ENCODE measurements at regions not wholly inside any gene's neighbourhood (a gene's known extent, or its start where the extent isn't known, plus 50 kb on each side); places are given as distances from the start of the nearest gene placed in this dataset.

DNA sequence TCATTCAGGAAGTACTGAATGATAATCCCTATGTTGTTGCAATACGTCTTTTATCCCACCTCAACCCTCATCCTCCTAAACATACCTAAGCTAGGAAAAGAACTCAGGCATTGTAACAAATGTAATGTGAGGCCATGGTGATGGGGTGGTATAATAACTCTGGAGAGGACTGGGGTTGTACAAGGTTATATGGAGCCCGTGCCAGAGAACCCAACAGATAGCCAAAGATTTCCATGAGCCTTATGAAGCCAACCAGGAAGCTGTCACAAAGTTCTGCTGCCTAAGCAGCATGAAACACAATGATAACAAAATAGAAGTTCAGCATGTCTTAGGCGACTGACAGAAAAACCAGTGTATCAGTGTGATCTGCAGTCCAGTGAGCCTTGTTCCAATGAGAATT lies 394.1 kb upstream of the NBEA start:
- no peak overlapping the region for H3K4me3 Mint-ChIP-seq
- no peaks in the 10 kb centered on the region for H3K36me3 Mint-ChIP-seq (ENCODE audit: low read depth)
- no peak overlapping the region for H3K27ac Mint-ChIP-seq
- no peaks in the 10 kb centered on the region for H3K27me3 Mint-ChIP-seq
- no peaks in the 10 kb centered on the region for H3K4me1 Mint-ChIP-seq
- ChIA-PET POLR2A (interaction anchor here (0.6 kb wide), 1 partner anchor 428 kb away, joined by 3 read pairs; no protein-coding TSS in a partner anchor), CTCF (no interaction called here)
- H3K9me3 Mint-ChIP-seq = no peaks in the 10 kb centered on the region
- no peak for DNase-seq

DNA sequence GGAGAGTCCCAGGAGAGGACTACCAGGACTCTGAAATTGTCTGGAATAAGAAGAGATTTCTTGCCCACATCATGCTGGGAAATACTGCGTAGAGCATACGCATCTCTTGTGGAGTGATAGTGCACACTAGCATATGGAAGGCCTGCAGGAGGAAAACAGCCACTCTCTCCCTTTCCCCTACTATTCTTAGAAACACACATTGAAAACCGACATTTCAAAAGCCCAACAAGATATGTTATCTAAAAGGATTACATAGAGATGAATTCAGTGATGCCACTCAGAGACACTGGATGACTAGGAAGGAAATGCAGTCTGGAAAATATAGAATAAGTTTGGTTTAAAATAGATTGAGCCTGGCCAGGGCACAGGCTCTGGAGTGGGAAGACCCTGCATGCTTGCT lies 388.7 kb upstream of the NBEA start:
- POLR2A ChIA-PET = no interaction called here
- no peaks in the 10 kb centered on the region for H3K4me1 Mint-ChIP-seq

DNA sequence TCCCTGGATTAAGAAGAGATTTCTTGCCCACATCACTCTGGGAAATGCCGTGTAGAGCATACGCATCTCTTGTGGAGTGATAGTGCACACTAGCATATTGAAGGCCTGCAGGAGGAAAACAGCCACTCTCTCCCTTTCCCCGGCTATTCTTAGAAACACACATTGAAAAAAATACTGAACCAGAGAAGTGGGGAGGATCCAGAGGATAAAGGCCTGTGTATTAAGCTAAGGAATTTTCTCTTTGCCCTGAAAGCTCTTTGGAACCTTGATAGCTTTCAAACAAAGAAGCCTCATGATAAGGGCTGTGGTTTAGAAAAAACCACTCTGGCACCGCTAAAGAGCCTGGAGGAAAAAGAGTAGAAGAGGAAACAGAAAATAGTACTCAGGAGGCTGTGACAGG lies 386.1 kb upstream of the NBEA start:
- Mint-ChIP-seq H3K36me3 (ENCODE audit: low read depth) (no peaks in the 10 kb centered on the region), H3K27ac (no peak overlapping the region), H3K4me1 (no peaks in the 10 kb centered on the region), H3K27me3 (no peaks in the 10 kb centered on the region), H3K9me3 (peaks cover 3% of the 10 kb centered on the region), H3K4me3 (no peak overlapping the region)
- POLR2A ChIA-PET = interaction anchor here (0.6 kb wide), 1 partner anchor 26 kb away, joined by 3 read pairs; no protein-coding TSS in a partner anchor
- CTCF ChIA-PET = no interaction called here
- DNase-seq = no peak

More for the DNA sequence above, 388.7 kb upstream of the NBEA start:
- H3K36me3 Mint-ChIP-seq (ENCODE audit: low read depth) = no peaks in the 10 kb centered on the region
- CTCF ChIA-PET = no interaction called here
- H3K27me3 Mint-ChIP-seq = no peaks in the 10 kb centered on the region
- H3K9me3 Mint-ChIP-seq = peaks cover 3% of the 10 kb centered on the region
- no peak for DNase-seq
- no peak overlapping the region for H3K27ac Mint-ChIP-seq
- no peak overlapping the region for H3K4me3 Mint-ChIP-seq

DNA sequence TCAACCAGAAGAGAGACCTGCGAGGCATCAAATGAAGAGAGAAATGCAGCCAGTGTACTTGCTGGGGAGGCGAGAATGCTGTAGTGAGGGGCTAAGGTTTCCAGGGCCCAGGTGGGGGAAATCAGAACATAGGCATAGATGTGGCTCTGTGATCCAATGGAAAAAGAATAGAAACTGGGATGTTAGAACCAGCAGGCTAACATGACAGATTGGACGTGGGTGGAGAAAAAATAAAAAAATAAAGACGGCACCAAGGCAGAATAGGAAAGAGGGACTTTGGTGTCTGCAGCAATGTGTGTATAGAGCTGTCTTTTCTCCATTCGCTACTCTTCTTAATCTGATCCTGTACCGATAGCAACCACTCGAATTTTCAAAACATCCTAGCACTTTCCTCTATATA lies 381.0 kb upstream of the NBEA start:
- Mint-ChIP-seq H3K27ac (no peak overlapping the region), H3K4me1 (no peaks in the 10 kb centered on the region), H3K4me3 (no peak overlapping the region), H3K9me3 (no peaks in the 10 kb centered on the region), H3K36me3 (ENCODE audit: low read depth) (no peaks in the 10 kb centered on the region), H3K27me3 (no peaks in the 10 kb centered on the region)
- ChIA-PET CTCF (no interaction called here), POLR2A (no interaction called here)
- DNase-seq = no peak

DNA sequence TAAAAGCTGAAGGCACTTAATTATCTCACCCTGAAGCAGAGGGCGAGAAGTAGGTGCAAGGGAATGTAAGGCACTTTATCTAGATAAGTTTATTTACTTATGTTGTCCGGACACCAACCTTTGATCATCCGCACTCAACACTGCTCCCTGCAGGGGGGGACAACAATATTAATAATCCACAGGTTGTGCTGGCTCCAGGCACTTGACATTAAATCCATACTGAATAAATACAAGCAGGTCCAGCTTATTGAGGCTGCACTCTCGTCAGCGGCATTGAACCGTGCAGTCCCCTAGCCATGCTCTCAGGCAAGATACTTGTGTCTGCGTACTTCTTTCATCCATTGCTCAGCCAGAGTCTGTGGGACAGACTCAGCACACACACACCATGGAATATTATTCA lies 374.5 kb upstream of the NBEA start:
- H3K9me3 Mint-ChIP-seq = peaks cover 2% of the 10 kb centered on the region
- no peaks in the 10 kb centered on the region for H3K4me1 Mint-ChIP-seq
- H3K27ac Mint-ChIP-seq = no peak overlapping the region
- H3K4me3 Mint-ChIP-seq = no peak overlapping the region
- H3K36me3 Mint-ChIP-seq (ENCODE audit: low read depth) = no peaks in the 10 kb centered on the region
- ChIA-PET POLR2A (no interaction called here), CTCF (no interaction called here)
- no peak for DNase-seq
- no peaks in the 10 kb centered on the region for H3K27me3 Mint-ChIP-seq

DNA sequence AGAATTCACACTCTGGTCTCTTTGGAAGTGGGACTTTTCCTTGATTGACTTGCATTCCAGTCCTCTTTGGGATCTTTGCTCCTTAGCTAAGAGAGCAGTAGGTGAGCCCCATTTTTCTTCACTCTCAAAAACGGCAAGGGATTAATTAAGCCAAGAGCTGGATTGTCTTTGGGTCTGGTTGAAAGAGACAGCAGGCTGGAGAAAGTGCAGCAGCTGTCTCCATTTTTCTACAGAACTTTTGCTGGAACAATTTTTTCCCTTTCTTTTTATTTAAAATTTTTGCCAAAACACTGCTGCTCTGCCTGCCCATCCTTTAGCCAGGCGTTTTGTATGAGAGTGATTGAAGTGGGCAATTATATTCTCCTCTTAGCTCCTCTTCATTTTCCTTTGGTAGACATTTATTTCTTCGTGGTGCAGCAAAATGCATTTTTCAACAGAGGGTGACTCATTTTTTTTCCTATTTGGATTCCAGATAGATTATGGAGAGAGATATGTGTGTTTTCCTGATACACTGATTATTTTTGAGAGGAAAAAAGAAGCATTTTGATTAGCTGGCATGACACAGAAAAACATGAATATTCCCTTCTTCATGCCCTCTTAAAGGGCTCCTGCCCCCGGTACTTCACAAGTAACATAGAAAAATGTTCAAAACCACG lies 371.2 kb upstream of the NBEA start:
- Mint-ChIP-seq H3K4me3 (no peak overlapping the region), H3K27me3 (no peaks in the 10 kb centered on the region), H3K27ac (no peak overlapping the region), H3K4me1 (no peaks in the 10 kb centered on the region), H3K9me3 (peaks cover 2% of the 10 kb centered on the region), H3K36me3 (ENCODE audit: low read depth) (no peaks in the 10 kb centered on the region)
- no peak for DNase-seq
- CTCF ChIA-PET = no interaction called here
- POLR2A ChIA-PET = no interaction called here

DNA sequence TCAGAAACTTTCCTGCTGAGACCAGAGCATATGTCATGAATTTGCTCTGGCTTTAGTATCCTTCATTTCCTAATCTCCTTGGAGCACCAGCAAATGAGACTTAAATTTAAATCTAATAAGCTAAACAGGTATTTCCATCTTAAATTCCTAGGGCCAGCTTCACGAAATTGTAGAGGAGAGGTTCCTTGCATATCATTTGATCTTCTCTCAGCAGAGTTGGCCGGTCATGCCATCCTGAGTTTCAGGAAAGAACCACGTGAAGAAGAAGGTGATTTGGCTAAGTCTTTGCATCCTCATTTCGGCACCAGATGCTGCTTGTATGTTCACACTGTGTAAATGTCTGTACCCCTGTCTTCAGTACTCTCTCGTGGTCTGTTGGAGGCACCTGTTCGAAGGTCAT lies 370.4 kb upstream of the NBEA start:
- Mint-ChIP-seq H3K9me3 (peaks cover 2% of the 10 kb centered on the region), H3K27me3 (no peaks in the 10 kb centered on the region), H3K4me3 (no peak overlapping the region), H3K27ac (no peak overlapping the region), H3K4me1 (no peaks in the 10 kb centered on the region), H3K36me3 (ENCODE audit: low read depth) (no peaks in the 10 kb centered on the region)
- POLR2A ChIA-PET = no interaction called here
- no peak for DNase-seq
- CTCF ChIA-PET = no interaction called here

DNA sequence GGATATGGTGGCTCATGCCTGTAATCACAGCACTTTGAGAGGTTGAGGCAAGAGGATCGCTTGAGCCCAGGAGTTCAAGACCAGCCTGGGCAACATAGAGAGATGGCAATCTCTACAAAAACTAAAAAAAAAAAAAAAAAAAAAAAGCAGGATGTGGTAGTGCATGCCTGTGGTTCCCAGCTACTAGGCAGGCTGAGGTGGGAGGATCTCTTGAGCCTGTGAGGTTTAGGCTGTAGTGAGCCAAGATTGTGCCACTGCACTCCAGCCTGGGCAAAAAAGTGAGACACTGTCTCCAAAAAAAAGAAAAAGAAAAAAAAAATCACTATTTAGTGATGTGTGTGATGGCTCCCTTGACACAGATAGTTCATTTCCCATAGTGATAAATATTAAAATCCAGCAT lies 365.0 kb upstream of the NBEA start:
- CTCF ChIA-PET = no interaction called here
- no peaks in the 10 kb centered on the region for H3K4me1 Mint-ChIP-seq
- no peaks in the 10 kb centered on the region for H3K36me3 Mint-ChIP-seq (ENCODE audit: low read depth)
- no peaks in the 10 kb centered on the region for H3K27me3 Mint-ChIP-seq
- no peak for DNase-seq
- POLR2A ChIA-PET = no interaction called here
- H3K27ac Mint-ChIP-seq = no peak overlapping the region
- no peaks in the 10 kb centered on the region for H3K9me3 Mint-ChIP-seq
- H3K4me3 Mint-ChIP-seq = no peak overlapping the region

DNA sequence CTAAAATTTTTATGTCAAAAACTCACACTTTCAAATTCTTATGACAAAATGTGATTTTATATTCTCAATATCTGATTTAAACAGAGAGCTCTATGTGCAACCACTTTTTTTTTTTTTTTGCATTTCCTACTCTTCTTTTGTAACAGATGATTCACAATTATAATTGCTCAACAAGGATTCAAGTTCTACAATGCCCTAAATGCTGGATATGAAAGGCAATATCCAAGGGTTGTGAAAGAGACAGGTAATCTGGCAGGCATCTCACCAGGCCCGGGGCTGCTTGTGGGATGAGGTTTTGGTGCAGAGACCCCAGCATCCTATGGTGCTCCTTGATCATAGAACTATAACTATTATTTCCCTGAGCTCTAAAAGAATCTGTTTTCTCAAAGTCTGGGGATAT lies 363.6 kb upstream of the NBEA start:
- Mint-ChIP-seq H3K36me3 (ENCODE audit: low read depth) (no peaks in the 10 kb centered on the region), H3K4me1 (no peaks in the 10 kb centered on the region), H3K9me3 (no peaks in the 10 kb centered on the region), H3K27me3 (no peaks in the 10 kb centered on the region), H3K27ac (no peak overlapping the region), H3K4me3 (no peak overlapping the region)
- ChIA-PET CTCF (no interaction called here), POLR2A (no interaction called here)
- DNase-seq = no peak

DNA sequence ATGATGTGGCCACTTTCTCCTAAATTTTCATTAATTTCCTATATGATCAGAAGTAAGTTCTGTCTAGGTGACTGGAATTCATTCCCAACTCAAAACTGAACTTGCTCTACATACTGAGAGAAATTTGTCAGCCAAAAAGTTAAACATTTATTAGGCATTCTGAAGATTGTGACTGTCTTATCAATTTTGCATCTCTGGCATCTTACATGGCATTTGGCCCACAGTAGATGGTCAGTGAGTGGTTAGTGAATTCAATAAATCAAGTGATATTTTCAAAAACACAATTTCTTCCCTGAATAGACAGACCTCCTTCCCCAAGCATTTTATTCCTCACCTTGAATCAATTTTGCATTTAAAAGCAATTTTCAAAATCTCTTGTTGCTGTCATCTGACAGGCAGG lies 363.2 kb upstream of the NBEA start:
- Mint-ChIP-seq H3K27me3 (no peaks in the 10 kb centered on the region), H3K9me3 (no peaks in the 10 kb centered on the region), H3K27ac (no peak overlapping the region), H3K4me1 (no peaks in the 10 kb centered on the region), H3K36me3 (ENCODE audit: low read depth) (no peaks in the 10 kb centered on the region), H3K4me3 (no peak overlapping the region)
- ChIA-PET POLR2A (no interaction called here), CTCF (no interaction called here)
- no peak for DNase-seq

DNA sequence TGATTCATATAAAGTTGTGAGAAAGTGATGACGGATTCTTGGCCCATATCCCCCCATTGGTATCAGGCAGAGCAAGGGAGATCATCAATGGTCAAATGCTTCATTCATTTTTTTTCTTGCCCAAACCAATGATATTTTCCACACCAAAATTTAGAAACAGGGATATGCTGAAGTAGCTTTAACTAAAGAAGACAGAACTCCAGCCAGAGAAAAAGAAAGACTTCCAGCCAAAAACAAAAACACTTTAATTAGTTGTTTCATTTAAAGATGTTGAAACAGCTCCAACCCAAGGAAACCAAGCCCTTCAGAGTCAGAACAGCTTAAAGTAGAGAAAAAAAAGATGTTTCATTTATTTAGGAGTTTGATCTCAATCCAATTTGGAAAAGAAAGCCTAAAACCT lies 358.9 kb upstream of the NBEA start:
- Mint-ChIP-seq H3K4me1 (no peaks in the 10 kb centered on the region), H3K9me3 (no peaks in the 10 kb centered on the region), H3K36me3 (ENCODE audit: low read depth) (no peaks in the 10 kb centered on the region), H3K4me3 (no peak overlapping the region), H3K27ac (no peak overlapping the region), H3K27me3 (no peaks in the 10 kb centered on the region)
- no peak for DNase-seq
- POLR2A ChIA-PET = no interaction called here
- CTCF ChIA-PET = no interaction called here

DNA sequence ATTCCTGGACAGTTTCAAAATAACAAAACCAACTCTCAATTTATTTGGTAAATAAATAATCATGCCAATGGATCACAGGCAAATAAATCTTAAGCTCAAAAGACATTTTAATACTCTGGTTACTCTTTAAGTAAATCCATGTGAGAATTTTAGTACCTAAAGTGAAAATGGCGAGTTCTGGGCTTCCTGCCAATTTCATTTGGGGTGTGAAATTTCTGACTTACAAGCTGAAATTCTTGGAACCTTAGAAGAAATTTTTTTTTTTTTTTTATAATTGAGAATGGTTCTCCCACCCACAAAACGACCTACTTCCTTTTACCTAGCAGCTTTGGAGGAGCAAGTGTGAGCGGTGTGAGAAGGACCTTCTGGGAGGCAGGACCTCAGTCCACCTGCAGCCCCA lies 354.5 kb upstream of the NBEA start:
- ChIA-PET POLR2A (no interaction called here), CTCF (no interaction called here)

DNA sequence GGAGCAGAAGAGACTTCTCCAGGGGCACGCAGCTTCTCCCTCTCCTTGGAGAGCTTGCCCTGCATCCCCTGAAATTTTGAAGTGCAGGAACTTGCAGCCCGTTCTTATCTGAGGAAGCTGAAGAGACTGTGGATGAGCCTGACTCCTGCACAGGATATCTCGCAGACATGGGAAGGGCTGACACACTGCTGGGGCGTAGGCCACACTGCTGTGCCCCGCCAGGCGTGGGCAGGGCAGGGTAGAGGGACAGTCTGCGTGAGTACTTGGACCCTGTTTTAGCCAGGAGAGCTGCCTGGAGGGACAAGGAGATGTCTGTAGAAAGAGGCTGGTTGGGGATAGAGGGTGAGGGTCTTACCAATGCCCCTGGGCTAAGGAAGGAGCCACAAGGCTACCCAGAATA lies 353.7 kb upstream of the NBEA start:
- Mint-ChIP-seq H3K27me3 (no peaks in the 10 kb centered on the region), H3K4me3 (no peak overlapping the region), H3K27ac (no peak overlapping the region), H3K36me3 (ENCODE audit: low read depth) (no peaks in the 10 kb centered on the region), H3K4me1 (no peaks in the 10 kb centered on the region), H3K9me3 (no peaks in the 10 kb centered on the region)
- no peak for DNase-seq
- ChIA-PET CTCF (no interaction called here), POLR2A (no interaction called here)

More for the DNA sequence above, 354.5 kb upstream of the NBEA start:
- Mint-ChIP-seq H3K4me1 (no peaks in the 10 kb centered on the region), H3K4me3 (no peak overlapping the region), H3K27me3 (no peaks in the 10 kb centered on the region), H3K36me3 (ENCODE audit: low read depth) (no peaks in the 10 kb centered on the region), H3K27ac (no peak overlapping the region), H3K9me3 (no peaks in the 10 kb centered on the region)
- no peak for DNase-seq

DNA sequence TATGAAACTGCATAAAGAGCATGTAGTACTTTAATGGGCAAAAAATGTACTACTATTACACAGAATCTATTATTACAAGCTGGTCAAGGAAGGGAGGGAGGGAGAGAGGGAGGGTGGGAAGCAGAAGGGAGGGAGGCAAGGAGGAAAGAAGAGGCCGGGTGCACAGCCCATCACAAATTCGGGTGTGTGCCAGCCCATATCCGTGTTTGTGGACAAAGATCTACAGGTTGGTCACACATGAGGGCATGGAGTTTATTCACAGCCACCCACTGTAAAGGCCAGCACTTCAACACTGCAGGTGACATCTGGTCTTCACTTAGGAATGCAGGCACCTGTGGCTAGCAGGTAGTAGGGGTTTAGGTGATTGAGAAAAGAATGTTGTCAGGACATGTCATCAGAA lies 352.5 kb upstream of the NBEA start:
- Mint-ChIP-seq H3K27me3 (no peaks in the 10 kb centered on the region), H3K4me3 (no peak overlapping the region), H3K4me1 (no peaks in the 10 kb centered on the region), H3K36me3 (ENCODE audit: low read depth) (no peaks in the 10 kb centered on the region), H3K9me3 (no peaks in the 10 kb centered on the region), H3K27ac (no peak overlapping the region)
- CTCF ChIA-PET = no interaction called here
- DNase-seq = no peak
- POLR2A ChIA-PET = no interaction called here
